ENCODE measurements at regions not wholly inside any gene's neighbourhood (a gene's known extent, or its start where the extent isn't known, plus 50 kb on each side); places are given as distances from the start of the nearest gene placed in this dataset.

DNA sequence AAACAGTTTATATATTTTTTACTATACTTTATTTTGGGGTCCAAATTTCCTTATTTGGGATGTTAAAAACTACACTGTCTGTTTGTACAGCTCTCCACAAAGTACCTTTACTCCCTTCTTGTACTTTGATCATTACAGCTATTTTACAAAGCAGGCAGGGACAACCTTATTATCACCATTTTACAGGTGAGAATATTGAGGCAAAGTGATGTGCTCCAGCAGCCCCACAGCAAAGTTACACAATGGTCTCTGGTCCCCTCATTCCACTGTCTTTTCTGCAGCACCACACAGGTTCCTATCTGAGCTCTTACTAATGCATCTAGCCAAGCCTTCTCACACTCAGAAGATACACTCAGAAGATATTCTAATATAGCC, 457.3 kb downstream of the RASEF start:
- TF ChIP-seq YY1 (IDR thresholded peaks at IDR 0.05; ENCODE audit: low read depth) = no peak
- TF ChIP-seq, protein P1, sequence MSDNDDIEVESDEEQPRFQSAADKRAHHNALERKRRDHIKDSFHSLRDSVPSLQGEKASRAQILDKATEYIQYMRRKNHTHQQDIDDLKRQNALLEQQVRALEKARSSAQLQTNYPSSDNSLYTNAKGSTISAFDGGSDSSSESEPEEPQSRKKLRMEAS (IDR thresholded peaks at IDR 0.05) = no peak
- TF ChIP-seq NFIC (IDR thresholded peaks at IDR 0.05) = no peak
- no peak for TF ChIP-seq ZBTB7A (IDR thresholded peaks at IDR 0.05; ENCODE audit: low read depth)
- TF ChIP-seq, protein P2, sequence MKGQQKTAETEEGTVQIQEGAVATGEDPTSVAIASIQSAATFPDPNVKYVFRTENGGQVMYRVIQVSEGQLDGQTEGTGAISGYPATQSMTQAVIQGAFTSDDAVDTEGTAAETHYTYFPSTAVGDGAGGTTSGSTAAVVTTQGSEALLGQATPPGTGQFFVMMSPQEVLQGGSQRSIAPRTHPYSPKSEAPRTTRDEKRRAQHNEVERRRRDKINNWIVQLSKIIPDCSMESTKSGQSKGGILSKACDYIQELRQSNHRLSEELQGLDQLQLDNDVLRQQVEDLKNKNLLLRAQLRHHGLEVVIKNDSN (IDR thresholded peaks at IDR 0.05) = no peak
- TF ChIP-seq TCF12 (IDR thresholded peaks at IDR 0.05; ENCODE audit: low read depth) = no peak

Measured in Ishikawa (cell line).